Left ventricle myocardium superior (tissue), 1 donor: ENCODE measurements at regions not wholly inside any gene's neighbourhood (a gene's known extent, or its start where the extent isn't known, plus 50 kb on each side); places are given as distances from the start of the nearest gene placed in this dataset.

Experiments
- ATAC-seq: fragments of 200-7000 bp; cut with Tn5 transposase; one replicate; pipeline ENCODE4 v1.9.1; 2020; ENCODE audit warnings: mild to moderate bottlenecking, moderate library complexity
- DNase-seq: peaks from one replicate; pipeline ENCODE4 v3.0.0-alpha.2; 2020
- intact Hi-C: fragments of 100-400 bp; cut with micrococcal nuclease; formaldehyde crosslinking; loops from one replicate; pipeline ENCODE4 v1.11.0; 2022
- donor health status: DM: no; HTN: yes; CAD: no; lungs with severe emphysema.

- intact Hi-C loops = no loop called here
- DNase-seq = no peak
- ATAC-seq = no peak
These were observed 1035.0 kb downstream of the TBC1D22A start for GRCh38 chr22:47797342-47797945.

- DNase-seq = no peak
- no peak for ATAC-seq
- intact Hi-C loops = no loop called here
These were observed 1033.9 kb downstream of the TBC1D22A start for GRCh38 chr22:47796128-47796908.

DNA sequence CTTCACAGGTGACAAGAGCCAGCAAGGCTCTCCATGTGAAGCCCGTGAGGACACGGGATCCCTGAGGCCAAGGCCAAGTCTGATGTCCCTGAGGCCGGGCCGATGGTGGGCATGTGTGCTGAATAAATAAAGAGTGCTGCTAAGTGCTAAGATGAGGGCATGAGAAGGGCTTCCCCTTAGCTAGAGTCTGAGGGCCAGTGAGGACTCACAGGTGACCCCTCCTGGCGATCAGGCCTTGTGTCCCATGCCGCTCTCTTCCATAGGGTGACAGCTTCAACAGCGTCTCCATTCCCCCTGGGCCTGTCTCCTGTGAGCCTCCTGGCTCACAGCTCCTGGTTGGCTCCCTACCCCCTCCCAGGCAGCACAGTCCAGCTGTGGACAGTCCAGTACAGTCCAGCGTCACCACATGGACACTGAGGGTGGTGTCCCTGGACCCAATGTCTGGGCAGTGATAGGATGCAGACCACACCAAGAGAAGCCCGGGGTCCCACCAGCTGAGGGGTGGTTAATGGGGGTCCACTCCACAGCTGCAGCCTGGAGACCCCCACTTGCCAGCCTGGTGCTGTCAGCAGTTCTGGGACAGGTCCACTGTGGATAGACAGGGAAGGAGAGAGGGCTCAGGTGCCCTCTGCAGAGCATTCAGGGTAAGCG lies 1033.2 kb downstream of the TBC1D22A start:
- intact Hi-C loops = no loop called here
- no peak for ATAC-seq
- DNase-seq = no peak

GRCh38 chr22:47794851-47795250 lies 1032.4 kb downstream of the TBC1D22A start:
- ATAC-seq (no peak), DNase-seq (no peak)
- intact Hi-C loops = no loop called here

GRCh38 chr22:47793304-47794101 lies 1031.1 kb downstream of the TBC1D22A start:
- intact Hi-C loops = no loop called here
- DNase-seq = no peak
- no peak for ATAC-seq

- DNase-seq (no peak), ATAC-seq (no peak)
- intact Hi-C loops = no loop called here
These were observed 1026.7 kb downstream of the TBC1D22A start for GRCh38 chr22:47789171-47789570.

GRCh38 chr22:47788461-47788860 lies 1026.0 kb downstream of the TBC1D22A start:
- ATAC-seq (no peak), DNase-seq (no peak)
- intact Hi-C loops = no loop called here

DNA sequence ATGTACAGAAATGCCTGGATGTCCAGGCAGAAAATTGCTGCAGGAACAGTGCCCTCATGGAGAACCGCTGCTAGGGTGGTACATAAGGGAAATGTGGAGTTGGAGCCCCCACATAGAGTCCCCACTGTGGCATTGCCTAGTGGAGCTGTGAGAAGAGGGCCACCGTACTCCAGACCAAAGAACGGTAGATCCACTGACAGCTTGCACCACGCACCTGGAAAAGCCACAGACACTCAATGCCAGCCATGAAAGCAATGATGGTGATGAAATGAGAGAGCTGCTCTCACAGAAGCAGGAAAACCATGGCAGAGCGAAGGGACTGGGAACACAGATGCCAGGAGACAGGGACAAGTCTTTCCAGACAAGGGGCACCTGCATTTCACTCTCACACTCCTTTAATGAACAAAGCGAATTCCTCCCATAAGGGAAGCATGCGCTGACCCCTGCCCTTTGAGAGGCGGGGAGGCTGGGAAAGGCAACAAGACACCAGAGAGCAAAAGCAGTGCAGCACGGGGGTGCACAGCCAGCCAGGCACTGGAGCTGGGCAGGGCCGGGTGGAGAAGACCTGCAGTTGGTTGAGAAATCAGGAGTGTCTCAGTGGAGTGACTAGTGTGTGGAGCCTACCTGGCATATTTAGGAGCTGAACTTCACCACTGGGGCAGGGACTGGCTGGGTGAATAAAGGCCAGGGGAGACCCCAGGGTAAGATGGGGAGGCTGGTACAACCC lies 1025.2 kb downstream of the TBC1D22A start:
- intact Hi-C loops = no loop called here
- DNase-seq (no peak), ATAC-seq (no peak)

DNA sequence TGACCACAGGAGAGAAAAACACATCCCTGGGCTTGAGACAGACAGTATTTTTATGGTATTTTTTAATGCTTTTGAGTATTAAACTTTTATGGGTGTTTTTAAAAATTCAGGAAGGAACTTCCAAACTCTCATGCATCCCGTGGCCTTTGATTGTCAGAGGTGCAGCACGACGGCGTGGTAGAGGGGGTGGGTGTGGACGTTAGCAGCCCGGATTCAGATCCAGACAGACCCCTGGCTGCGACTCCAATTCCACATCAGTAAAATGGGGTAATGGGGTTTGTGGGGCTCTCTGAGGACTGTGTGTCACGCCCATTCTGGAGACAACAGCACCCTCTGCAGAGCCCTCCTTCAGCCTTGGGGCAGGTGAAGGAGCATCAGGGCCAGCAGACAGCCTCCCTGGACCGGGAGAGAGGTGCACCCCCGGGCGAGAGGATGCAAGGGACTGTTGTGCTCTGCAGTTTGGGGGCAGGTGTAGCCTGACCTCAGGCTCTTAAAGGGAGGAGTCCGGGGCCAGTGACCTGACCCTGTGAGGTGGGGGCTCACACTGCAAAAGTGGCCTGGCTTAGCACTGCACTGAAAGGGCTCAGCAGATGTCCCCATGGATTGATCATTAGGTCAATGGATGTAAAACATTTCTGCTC lies 1024.3 kb downstream of the TBC1D22A start:
- intact Hi-C loops = no loop called here
- no peak for ATAC-seq

GRCh38 chr22:47784991-47785390 lies 1022.5 kb downstream of the TBC1D22A start:
- DNase-seq (no peak), ATAC-seq (no peak)
- intact Hi-C loops = no loop called here

More for the DNA sequence above, 1024.3 kb downstream of the TBC1D22A start:
- DNase-seq = no peak

DNA sequence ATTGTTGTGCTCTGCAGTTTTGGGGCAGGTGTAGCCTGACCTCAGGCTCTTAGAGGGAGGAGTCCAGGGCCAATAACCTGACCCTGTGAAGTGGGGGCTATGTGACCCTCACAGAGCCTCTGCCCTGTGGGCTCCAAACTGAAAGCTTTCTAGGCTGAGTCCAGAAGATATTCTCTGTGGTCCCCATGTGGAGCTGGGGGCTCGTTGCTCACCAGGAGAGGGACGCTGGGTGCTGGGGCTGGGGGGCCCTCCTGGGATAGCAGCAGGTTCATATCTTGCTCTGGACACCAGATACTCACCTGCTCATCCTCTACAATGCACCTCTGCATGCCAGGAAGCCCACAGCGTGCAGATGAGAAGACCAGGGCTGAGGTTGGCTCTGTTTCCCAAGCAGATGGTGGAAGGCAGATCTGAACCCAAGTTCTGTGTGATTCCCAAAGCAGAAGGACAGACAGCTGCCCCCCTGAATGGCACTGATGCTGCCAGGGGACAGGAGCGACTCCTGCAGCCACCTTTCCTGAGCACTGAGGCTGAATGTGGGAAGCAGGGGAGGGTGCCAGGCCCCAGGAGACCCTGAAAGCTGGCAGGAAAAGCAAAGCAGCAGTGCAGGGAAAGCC lies 1022.0 kb downstream of the TBC1D22A start:
- DNase-seq (no peak), ATAC-seq (no peak)
- intact Hi-C loops = no loop called here

DNA sequence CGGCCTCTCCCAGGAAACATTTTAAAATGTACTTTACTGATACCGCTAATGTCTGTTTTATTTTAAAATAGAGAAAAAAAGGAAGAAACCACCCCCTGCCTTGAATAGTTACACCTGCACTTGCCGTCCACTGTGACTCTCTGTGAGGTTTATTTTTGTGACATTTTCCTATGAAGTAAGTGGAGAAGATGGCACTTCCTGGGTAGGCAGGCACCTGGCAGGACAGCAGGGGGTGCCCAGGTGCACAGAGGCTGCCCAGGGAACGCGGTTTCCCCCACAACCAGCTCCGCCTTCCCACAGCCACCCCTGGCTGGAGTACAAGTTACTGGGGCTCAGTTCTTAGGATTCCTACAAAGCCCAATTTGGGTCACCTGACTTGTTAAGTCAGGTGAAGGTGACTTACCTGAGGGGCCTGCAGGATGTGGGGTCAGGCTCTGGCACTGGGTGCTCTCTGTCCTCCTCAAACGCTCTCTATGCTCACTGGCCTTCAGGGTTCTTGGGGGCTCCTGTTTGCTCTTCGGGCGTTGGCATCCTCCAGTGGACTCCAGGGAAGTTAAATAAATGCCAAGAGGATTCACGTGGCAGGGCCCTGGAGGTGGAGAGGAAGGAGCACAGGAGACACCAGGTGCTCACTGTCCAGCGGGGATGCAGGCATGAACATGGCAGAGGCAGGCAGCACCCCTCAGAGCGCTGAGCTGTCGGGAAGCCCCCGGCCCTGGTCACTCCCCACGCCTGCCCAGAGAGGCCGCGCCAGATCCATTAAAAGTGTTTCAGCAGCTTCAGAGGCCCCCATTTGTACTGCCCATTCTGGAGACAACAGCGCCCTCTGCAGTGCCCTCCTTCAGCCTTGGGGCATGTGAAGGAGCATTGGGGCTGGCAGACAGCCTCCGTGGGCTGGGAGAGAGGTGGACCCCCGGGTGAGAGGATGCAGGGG lies 1021.2 kb downstream of the TBC1D22A start:
- intact Hi-C loops = no loop called here
- ATAC-seq = no peak
- DNase-seq = no peak

GRCh38 chr22:47782328-47783075 lies 1020.1 kb downstream of the TBC1D22A start:
- DNase-seq (no peak), ATAC-seq (no peak)
- intact Hi-C loops = no loop called here

GRCh38 chr22:47781427-47782111 lies 1019.1 kb downstream of the TBC1D22A start:
- intact Hi-C loops = no loop called here
- no peak for ATAC-seq

GRCh38 chr22:47781024-47781423 lies 1018.6 kb downstream of the TBC1D22A start:
- intact Hi-C loops = no loop called here
- DNase-seq = no peak

More at GRCh38 chr22:47781427-47782111, 1019.1 kb downstream of the TBC1D22A start:
- no peak for DNase-seq

More at GRCh38 chr22:47781024-47781423, 1018.6 kb downstream of the TBC1D22A start:
- ATAC-seq = no peak
